ENCODE measurements at regions not wholly inside any gene's neighbourhood (a gene's known extent, or its start where the extent isn't known, plus 50 kb on each side); places are given as distances from the start of the nearest gene placed in this dataset.

DNA sequence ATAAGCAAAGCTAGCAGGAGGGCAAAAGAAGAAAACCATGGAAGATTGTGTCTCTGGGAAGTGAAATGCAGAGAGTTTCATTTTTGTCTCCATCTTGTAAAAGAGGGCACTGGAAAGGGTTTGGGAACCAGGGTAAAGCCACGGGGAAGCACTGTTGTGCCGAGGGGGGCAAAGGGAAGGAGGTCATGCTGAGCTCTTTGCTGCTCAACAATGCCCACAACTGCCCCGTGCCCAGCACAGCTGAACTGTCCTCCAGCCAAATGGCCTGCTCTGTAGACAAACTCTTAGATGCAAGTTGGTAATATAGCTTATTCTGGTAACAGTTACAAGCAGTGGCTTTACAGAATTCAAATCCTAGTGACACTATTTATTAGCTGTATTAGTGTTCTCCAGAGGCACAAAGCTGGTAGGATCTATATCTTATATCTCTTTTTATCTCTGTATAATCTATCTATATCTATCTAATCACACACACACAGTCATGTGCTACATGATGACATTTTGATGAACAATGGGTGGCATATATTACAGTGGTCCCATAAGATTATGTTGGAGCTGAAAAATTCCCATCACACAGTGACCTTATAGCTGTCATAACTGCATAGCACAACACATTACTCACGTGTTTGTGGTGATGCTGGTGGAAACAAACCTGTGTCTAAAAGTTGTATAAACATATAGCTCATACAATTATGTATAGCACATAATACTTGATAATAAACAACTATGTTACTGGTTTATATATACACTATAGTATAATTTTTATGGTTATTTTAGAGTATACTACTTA lies 203.4 kb upstream of the DDHD1 start:
- no peak for DNase-seq (ENCODE audit: low spot score)

DNA sequence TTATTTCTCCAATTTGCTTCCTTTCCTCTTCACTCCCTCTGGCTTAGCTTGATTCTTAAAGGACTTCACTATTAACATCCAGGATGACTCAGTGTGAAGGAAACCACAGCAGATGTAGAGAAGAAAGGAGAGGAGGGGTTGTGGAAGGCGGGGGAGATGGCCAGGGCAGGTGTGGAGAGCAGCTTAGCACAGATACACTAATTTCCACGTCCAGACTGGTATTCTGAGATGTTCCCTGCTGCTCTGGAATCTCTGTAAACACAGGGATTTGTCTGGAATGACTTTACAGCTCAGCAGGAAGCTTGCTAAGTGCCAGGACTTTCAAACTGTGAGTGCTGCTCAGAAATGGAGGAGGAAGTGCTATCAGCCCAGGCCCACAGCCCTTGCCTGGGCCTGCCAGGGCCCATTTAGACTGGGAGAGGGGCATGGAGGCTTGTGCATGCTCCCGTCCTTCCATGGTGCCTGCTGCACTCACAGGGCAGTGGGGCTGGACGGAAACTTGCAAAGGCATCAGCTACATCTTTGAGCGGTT lies 202.5 kb upstream of the DDHD1 start:
- no peak for DNase-seq (ENCODE audit: low spot score)

DNA sequence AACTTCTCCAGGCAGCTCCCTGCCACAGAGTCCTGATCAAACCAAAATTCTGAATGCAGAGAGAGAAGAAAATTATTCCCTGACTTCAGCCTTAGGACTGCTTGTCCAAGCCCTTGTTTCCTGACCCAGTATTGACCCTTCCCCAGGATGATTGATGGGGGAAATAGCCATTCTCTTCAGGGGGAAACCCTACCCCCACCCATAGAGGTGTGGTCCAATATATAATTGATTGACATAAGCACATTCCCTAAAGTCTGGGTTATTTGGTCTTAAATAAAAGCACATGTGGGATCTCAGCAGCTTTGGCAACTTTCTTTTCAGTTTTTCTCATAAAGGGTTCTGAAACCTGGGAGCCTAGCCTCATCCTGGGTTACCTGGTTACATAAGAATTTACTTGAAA lies 201.2 kb upstream of the DDHD1 start:
- no peak for DNase-seq (ENCODE audit: low spot score)

DNA sequence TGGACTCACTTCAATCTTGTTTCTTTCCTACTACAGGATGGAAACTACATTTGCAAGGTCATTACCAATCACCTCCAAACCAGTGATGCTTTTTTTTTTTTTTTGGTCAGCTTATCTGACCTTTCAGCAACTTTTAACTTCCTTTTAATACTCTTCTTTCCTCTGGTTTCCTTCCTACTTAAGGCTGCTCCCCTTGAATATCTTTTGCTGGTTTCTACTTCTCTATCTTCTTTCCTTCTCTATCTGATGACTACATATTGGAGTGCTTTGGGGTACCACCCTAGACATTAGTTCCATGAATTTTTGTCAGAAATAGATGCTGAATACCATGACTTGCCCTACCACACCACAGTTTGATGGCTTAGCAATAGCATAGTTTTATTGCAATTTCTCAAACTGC lies 197.7 kb upstream of the DDHD1 start:
- no peak for DNase-seq (ENCODE audit: low spot score)

DNA sequence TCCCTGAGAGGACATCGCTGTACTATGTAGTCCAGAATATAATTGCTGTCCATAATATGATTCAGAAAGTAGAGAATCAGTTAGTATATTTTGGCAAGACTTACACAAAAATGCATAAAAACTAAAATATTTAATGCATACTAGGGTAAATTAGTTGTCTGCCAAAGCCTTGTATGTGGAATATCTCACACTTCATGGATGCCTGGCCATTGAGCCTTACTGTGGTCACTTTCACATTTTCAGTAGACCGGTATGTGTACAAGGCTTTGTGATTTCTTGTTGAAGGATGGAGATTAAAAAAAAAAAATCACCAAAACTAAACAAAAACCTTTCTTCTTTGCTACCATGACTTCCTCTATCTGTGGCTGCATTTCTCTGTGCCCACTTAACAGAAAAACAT lies 197.3 kb upstream of the DDHD1 start:
- DNase-seq (ENCODE audit: low spot score): no peak

DNA sequence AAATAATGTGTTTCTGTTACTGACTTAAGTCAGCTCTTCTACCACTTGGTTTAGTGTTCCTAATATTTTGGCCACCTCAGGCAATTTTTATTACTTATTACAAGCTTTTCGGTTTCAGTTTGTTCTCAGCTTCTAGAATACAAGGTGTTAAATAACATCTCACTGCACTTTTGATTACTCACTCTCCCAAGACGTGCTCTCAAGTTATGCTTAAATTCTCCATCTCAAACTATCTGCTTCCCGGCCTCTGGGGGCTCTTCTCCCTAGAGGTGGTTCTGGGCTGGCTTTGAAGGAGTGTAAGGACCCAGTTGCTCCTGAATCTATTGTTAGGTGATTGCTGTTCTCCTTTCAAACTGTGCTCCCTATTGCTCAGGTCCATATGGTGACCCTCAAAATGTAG lies 193.9 kb upstream of the DDHD1 start:
- no peak for DNase-seq (ENCODE audit: low spot score)

DNA sequence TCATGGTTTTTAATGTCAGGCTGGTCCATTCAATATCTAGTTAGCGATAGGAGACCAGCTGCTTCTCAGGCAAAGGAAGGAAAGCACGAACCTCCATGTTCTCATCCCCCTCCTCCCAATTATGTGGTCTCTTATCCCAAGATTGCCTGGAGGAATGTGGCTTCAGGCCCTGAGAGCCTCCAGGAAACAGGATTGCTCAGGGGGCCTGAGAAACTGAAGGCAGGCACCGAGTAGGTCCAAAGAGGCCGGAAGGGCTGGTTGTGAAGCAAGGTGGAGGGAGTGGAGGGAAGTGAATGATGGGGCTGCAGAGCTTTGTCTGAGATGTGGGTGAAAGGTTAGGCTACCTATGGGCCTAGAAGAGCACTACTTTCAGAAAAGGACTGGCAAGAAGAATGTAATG lies 188.2 kb upstream of the DDHD1 start:
- DNase-seq (ENCODE audit: low spot score): no peak

DNA sequence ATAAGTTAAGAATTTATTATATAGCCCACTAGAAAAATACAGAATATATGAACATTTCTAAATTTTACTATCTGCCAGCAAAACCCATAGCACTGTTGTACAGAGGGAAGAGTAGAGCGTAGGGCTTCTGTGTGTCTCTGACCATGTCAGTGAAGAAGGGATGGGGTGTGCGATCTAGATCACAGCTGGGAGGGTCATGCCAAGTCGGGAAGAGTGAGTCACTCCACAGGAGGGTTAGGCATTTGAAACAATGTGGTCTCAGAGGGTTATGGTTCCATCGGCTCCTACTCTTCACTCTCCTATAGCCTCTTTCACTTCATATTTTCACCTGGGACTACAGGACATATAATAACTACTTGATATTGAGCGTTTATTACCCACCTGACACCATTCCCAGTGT lies 185.1 kb upstream of the DDHD1 start:
- no peak for DNase-seq (ENCODE audit: low spot score)

DNA sequence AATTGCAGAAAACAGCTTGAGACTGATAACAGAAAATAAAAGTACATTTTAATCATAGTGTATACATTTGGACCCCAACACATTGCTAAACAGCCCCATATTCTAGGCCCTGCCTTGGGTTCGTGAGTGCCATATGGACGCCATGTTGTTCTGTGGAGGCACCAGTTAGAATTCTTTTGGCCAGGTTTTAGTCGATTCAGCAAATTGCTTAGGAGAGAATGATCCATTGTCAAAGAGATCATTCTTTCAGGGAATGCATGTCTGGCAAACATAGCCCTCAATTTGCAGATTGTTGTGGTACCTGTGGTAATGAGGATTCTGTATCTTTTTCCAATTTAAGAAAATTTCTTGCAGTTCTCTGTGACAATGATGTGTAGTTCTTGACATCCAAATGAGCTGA lies 183.6 kb upstream of the DDHD1 start:
- no peak for DNase-seq (ENCODE audit: low spot score)

DNA sequence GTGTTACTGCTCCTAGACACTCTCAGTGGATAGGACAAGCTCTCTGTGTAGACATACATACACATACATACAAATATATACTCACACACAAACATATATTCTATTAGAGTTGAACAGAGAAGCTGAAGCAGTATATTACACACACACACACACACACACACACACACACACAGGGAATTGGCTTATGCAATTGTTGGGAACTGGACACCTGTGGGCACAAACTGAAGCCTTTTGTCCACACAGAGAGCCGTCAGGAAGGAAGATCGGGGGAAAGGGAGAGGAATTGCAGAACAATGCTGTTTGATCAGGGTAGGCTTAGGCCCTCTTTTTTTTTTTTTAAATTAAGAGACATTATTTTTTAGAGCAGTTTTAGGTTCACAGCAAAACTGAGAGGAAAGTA lies 180.7 kb upstream of the DDHD1 start:
- no peak for DNase-seq (ENCODE audit: low spot score)

DNA sequence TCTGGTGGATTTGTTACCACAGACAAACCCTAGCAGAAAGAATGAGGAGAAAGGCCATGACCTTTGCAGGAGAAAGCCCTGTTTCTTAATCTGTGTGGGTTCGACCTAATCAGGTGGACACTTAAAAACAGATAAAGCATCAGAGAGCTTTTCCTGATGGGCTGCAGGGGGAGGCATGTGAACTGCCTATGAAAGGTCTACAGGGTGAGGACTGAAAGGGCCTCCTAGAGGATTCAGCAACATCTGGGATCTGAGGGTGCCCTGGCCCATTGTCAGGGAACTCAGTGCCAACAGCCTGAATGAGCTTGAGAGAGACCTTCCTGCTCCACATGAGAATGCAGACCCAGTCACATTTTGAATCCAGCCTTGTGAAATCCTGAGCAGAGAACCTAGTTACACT lies 178.8 kb upstream of the DDHD1 start:
- DNase-seq (ENCODE audit: low spot score): no peak

DNA sequence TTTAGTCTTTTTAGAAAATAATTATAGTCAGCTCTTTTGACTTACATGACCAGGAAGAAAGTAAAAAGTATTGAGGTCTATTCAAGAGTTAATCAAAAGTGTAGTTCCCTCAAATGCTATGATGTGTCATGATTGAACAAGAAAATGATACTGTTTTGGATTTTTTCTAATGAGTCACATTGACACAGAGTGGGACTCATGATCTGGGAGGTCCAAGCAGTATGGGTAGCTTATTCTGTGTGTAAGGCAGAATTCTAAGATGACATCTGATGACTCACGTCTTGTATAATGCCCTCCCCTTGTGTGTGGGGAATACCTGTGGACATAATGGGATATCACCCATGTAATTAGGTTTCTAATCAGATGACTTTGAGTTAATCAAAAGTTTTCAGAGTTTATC lies 178.1 kb upstream of the DDHD1 start:
- no peak for DNase-seq (ENCODE audit: low spot score)

DNA sequence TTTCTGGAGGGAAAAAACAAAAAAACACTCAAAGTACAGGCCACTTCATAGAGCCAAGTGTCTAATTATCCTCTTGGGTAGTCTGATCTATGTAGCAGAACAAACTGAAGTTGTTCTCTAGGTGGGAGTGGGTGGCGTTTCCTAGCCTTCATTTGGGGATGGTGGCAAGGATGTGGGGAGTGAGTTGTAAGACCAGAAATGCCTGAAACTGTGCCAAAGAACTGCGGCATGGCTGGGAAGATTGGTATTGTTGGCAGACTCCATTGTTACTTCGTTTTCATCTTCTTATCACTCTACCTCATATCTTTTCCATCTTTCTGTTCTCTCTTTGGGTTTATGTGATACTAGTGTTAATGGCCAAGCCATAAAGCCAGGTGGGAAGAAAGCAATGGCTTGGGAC lies 177.3 kb upstream of the DDHD1 start:
- DNase-seq (ENCODE audit: low spot score): no peak

DNA sequence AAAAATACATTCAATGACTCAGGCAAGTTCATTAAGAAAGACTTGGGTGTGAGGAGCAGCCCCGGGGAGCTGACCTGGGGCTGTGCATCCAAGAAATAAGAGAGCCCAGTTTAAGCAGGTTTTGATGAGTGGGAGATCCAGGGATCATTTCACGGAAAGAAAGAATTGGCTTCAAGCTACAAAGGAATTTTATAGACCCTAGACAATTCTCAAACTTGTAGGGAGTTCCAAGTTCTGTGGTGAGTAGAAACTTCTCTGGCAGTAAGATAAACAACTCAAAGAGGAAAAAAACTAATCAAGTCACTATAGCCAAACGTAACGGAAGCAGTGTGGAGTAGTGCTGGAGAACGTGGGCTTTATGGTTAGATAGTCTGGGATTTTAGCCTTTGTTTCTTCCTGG lies 175.7 kb upstream of the DDHD1 start:
- no peak for DNase-seq (ENCODE audit: low spot score)

DNA sequence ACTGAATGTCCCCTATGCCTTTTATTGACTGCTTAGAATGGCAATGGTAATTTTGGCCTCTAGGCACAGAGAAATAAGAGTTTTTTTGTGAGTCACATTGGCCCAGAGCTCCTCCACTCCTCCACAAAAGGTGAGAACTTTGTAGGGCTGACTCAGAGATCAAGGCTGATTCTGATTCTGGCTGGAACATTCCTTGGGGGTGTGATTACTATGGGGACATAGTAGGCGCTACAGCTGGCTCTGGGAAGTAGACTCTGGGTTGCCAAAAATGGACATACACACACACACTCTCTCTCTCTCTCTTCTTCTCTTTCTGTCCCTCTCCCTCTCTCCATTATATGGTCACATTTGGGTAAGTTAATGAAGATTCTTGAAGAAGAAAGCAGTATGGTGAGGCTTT lies 174.6 kb upstream of the DDHD1 start:
- no peak for DNase-seq (ENCODE audit: low spot score)

DNA sequence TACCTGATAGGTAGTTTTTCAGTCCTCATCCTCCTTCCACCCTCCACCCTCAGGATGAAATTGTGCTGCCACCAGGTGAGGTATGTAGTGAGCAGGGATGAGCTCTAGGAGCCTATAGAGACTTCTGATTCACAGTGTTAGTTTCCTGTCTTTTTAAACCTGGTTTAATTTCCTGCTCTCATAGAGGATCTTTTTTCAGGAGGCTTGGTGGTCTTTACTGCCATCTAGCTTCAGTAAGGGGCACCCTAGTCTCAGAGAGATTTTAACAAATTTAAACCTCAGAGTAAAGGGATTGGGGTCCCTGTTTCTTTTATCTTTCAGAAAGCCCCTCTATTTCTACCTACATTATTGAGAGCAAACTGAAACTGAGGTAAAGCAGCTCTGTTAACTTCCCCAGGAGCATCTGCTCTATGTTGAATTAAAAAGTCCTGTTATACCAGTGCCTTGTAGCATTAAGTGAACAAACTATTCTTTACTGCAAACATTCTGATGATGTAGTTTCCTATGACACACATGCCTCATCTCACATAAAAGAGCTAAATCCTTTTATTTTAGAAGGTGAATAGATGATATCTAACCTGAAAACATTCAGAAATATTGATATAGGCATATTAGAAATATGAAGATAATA lies 172.2 kb upstream of the DDHD1 start:
- no peak for DNase-seq (ENCODE audit: low spot score)

DNA sequence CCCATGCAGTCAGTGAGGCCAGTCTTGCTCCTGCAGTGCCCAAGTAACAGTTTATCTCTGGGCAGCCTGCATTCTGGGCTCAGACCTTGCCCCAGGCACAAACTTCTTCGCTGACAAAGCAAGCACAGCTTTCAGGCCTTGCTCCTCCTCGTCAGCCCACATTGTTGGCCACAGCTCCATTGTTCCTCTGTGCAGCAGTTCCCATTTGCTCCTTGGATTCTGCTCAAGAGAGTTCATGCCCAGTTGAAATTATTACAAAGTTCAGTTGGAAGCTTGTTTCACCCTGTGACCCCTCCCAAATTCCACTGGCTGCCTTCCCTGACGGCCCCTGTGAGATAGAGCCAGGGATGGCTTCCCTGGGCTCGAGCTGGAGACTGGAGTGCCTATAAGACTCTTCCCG lies 163.4 kb upstream of the DDHD1 start:
- DNase-seq (ENCODE audit: low spot score): no peak

DNA sequence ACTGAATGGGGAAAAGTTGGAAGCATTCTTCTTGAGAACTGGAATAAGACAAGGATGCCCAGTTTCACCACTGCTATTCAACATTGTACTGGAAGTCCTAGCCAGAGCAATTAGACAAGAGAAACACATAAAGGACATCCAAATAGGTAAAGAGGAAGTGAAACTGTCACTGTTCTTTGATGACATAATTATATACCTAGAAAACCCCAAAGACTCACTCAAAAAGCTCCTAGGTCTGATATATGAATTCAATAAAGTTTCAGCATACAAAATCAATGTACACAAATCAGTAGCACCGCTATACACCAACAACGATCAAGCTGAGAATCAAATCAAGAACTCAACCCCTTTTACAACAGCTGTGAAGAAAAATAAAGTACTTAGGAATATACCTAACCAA lies 157.3 kb upstream of the DDHD1 start:
- DNase-seq (ENCODE audit: low spot score): no peak

DNA sequence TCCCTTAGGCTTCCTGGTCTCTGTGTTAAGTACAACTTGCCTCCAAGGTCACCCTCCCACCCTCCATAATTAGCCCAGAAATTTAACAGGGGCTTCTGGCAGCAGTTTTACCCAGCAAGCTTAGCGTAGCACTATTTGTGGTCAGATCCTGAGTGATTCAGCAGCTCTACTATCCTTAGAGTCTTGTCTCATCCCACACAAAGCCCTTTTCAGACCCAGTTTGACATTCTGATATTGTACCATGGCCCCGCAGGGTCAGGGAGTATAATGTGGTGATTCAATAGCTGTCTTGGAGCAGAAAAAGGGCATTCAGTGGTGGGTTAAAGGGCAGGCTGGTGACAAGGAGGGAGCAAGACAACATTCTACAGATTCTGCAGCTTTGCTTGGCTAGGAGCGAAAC lies 153.8 kb upstream of the DDHD1 start:
- no peak for DNase-seq (ENCODE audit: low spot score)

DNA sequence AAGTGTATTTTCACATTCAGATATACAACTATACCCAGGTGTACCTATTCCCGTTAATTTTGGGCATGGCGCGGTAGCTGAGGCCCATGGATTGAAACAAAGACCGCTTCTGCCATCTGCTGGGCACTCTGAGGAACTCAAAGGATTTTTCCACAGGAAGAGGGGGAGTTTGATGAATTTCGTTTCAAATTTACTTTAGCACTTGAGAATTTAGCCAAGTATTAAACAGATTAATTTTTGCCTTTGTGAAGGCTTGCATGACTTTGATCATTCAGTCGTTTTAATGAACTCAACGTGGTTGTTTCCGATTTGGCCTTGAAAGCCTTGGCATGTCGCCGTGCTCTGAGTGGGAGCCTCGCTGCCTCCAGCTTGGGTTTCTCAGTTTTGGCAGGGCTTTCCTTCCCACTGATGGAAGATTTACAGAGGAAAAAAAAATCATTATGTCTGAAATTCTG lies 153.2 kb upstream of the DDHD1 start:
- no peak for DNase-seq (ENCODE audit: low spot score)

DNA sequence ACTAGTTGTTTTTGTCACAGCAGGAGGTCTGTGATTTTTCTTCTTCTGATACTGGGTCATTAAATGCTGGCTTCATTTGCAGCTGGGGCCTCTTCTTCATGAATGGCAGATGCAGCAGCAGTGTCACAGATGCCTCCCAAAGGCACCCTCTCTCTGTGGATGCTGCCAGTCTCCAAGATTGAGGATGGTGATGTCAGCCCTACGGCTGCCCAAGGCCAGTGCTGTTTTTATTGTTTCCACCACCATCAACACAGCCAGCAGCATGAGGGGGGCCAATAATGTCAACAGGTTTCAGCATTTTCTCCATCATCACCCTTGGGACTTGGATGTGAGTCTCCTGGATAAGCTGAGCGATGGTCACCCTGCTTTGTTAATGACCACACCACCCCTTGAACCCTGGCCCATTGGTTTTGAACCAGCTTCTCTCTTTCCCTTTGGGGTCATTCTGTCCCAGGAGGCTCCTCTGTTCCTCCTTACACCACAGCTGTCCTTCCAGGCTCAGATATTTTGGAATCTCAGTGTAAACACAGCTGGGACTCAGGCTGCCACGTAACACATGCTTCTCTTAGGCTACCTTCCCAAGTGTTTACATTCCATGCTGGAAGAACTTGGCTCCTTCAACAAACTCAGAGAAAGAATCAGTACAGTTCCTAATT lies 151.7 kb upstream of the DDHD1 start:
- DNase-seq (ENCODE audit: low spot score): no peak

DNA sequence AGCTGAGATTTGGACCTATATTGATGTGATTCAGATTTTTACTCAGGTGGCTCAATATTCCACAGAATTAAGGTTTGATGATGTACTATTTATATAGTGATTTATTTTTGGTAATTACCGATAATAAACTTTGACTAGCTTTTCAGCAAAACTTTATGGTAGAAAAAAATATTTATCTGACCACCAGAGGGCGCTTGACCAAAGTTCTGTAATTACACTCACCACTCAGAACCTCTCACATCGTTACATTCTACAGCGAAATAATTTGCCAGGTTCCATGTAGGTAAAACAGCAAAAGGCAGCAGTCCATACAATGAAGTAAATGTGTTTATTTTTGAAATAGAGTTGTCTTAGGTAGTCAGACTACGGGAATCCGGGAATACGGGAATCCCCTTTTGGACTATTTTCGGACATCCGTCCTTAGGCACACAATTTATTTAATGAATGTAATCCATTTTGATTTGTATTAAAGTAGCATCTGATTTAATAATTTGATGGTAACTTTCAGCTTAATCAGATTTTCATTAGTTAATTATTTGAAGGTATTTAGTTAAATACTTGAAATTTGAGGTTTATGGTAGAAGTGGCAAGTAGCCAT lies 143.0 kb upstream of the DDHD1 start:
- DNase-seq (ENCODE audit: low spot score): no peak

DNA sequence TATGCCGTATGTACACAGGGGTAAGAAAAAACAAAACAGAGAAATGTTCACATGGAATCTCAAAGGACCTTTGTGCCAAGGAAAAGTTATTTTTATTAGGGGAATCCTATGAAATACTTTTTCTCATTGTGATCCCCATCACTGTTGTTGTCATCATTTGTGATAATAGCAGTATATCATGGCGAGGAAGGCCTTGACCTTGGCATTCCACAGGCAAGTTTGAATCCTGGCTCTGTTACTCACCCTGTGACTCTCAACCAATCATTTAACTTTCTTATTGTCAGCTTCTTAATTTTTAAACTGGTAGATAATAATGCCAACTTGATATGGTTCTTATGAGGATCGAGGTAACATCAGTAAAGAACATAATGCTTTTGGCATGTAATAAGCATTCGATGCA lies 142.2 kb upstream of the DDHD1 start:
- DNase-seq (ENCODE audit: low spot score): no peak
